22Rv1 (cell line): ENCODE measurements at regions not wholly inside any gene's neighbourhood (a gene's known extent, or its start where the extent isn't known, plus 50 kb on each side); places are given as distances from the start of the nearest gene placed in this dataset.
"Not testable (repeated sequence)": the region's sequence is repeated elsewhere in the genome, so short reads cannot be mapped to it uniquely, and the experiment has no call there.

Experiments
- H3K27ac ChIP-seq: fragments of 450-650 bp; 2 replicates; pipeline ENCODE4 v1.5.1; 2017
- CTCF ChIP-seq: fragments of 450-650 bp; IDR thresholded peaks from 2 replicates; pipeline ENCODE4 v1.5.1; 2017; ENCODE audit warnings: mild to moderate bottlenecking
- ZFX ChIP-seq: fragments of 450-650 bp; IDR thresholded peaks from 2 replicates; pipeline ENCODE4 v1.6.1; 2017; ENCODE audit warnings: antibody characterized with exemption, borderline replicate concordance

- TF ChIP-seq CTCF (no peak), ZFX (no peak)
- H3K27ac ChIP-seq: no peak overlapping the region
These were observed 161.1 kb downstream of the PHF8 start for GRCh38 chrX:53883196-53883595.

GRCh38 chrX:53882331-53882730, 161.9 kb downstream of the PHF8 start:
- no peak for TF ChIP-seq ZFX
- TF ChIP-seq CTCF: no peak
- no peak overlapping the region for H3K27ac ChIP-seq

- H3K27ac ChIP-seq: not testable (repeated sequence)
These were observed 163.5 kb downstream of the PHF8 start for GRCh38 chrX:53880786-53881185.

GRCh38 chrX:53859890-53860289, 173.4 kb upstream of the HUWE1 start:
- TF ChIP-seq CTCF (no peak), ZFX (no peak)
- no peak overlapping the region for H3K27ac ChIP-seq

GRCh38 chrX:53831662-53832635, 145.4 kb upstream of the HUWE1 start:
- H3K27ac ChIP-seq: no peak overlapping the region
- TF ChIP-seq ZFX (no peak), CTCF (peak; percentile 70)

- no peak overlapping the region for H3K27ac ChIP-seq
- TF ChIP-seq ZFX: no peak
- no peak for TF ChIP-seq CTCF
These were observed 138.2 kb upstream of the HUWE1 start for GRCh38 chrX:53824686-53825085.

- H3K27ac ChIP-seq: not testable (repeated sequence)
These were observed 131.6 kb upstream of the HUWE1 start for GRCh38 chrX:53818115-53818514.

GRCh38 chrX:53817548-53817947, 131.0 kb upstream of the HUWE1 start:
- no peak overlapping the region for H3K27ac ChIP-seq
- TF ChIP-seq CTCF: no peak
- TF ChIP-seq ZFX: no peak
